A673 (cell line): ENCODE measurements at regions not wholly inside any gene's neighbourhood (a gene's known extent, or its start where the extent isn't known, plus 50 kb on each side); places are given as distances from the start of the nearest gene placed in this dataset.

ENCODE experiments used
- BruUV-seq: library from RNA; stranded (reverse); fragments of 400-500 nt; replicated peaks from 2 replicates; lab custom pipeline; 2021; lab: Mats Ljungman, UMichigan
- CTCF ChIA-PET: fragments of 300-600 bp; sonication (Branson Sonifier 250); formaldehyde crosslinking; loops from one replicate; lab custom pipeline; 2022; ENCODE audit warnings: antibody characterized with exemption; lab: Charles Lee
- POLR2A ChIA-PET: fragments of 300-600 bp; sonication (Branson Sonifier 250); formaldehyde crosslinking; loops from one replicate; lab custom pipeline; 2022; ENCODE audit warnings: antibody characterized with exemption; ENCODE audit not compliant: low non-redundant PET; lab: Charles Lee
- DNase-seq: peaks from one replicate; pipeline ENCODE4 v3.0.0-alpha.2; 2015; ENCODE audit warnings: low spot score
- H3K27ac ChIP-seq: fragments of 200-600 bp; sonication (generic); 2 replicates; pipeline ENCODE4 v1.5.1; 2016; ENCODE audit warnings: mixed run types, low read depth, mild to moderate bottlenecking, mixed read lengths, antibody characterized with exemption, low read length; ENCODE audit not compliant: poor library complexity, severe bottlenecking
- H3K27me3 ChIP-seq: fragments of 200-600 bp; sonication (generic); replicated peaks from 2 replicates; pipeline ENCODE4 v1.6.1; 2017; ENCODE audit warnings: mixed run types, low read depth, mild to moderate bottlenecking, mixed read lengths, antibody characterized with exemption, low read length; ENCODE audit not compliant: insufficient read depth, poor library complexity
- H3K36me3 ChIP-seq: fragments of 200-600 bp; sonication (generic); 2 replicates; pipeline ENCODE4 v1.6.1; 2016; ENCODE audit warnings: mixed run types, mild to moderate bottlenecking, mixed read lengths, antibody characterized with exemption, low read length; ENCODE audit not compliant: insufficient read depth, poor library complexity, severe bottlenecking
- H3K4me1 ChIP-seq: fragments of 200-600 bp; sonication (generic); 2 replicates; pipeline ENCODE4 v1.6.1; 2017; ENCODE audit warnings: mixed run types, mild to moderate bottlenecking, mixed read lengths, antibody characterized with exemption, low read length; ENCODE audit not compliant: insufficient read depth, poor library complexity, severe bottlenecking
- H3K4me3 ChIP-seq: fragments of 200-600 bp; sonication (generic); 2 replicates; pipeline ENCODE4 v1.5.1; 2016; ENCODE audit warnings: low read depth, mixed run types, mild to moderate bottlenecking, mixed read lengths, low read length; ENCODE audit not compliant: poor library complexity, severe bottlenecking
- H3K9me3 ChIP-seq: fragments of 200-600 bp; sonication (generic); 2 replicates; pipeline ENCODE4 v1.6.1; 2016; ENCODE audit warnings: mixed run types, low read depth, mild to moderate bottlenecking, mixed read lengths, antibody characterized with exemption, low read length; ENCODE audit not compliant: poor library complexity, severe bottlenecking
- CTCF ChIP-seq: fragments of 300-800, 200-600 bp; sonication (generic); conservative IDR thresholded peaks from 2 replicates; pipeline ENCODE4 v1.5.1; 2017; ENCODE audit warnings: low read depth, mild to moderate bottlenecking, antibody characterized with exemption, low read length, moderate library complexity, mixed read lengths
- EZH2 ChIP-seq: fragments of 200-600 bp; sonication (generic); IDR thresholded peaks from 2 replicates; pipeline ENCODE4 v1.6.1; 2017; ENCODE audit warnings: borderline replicate concordance, low read depth, mild to moderate bottlenecking, mixed read lengths, antibody characterized with exemption, low read length; ENCODE audit not compliant: poor library complexity, severe bottlenecking
- intact Hi-C: fragments of 100-400 bp; cut with micrococcal nuclease; formaldehyde crosslinking; loops from one replicate; pipeline ENCODE4 v1.10.0; 2022; ENCODE audit not compliant: unreplicated experiment

DNA sequence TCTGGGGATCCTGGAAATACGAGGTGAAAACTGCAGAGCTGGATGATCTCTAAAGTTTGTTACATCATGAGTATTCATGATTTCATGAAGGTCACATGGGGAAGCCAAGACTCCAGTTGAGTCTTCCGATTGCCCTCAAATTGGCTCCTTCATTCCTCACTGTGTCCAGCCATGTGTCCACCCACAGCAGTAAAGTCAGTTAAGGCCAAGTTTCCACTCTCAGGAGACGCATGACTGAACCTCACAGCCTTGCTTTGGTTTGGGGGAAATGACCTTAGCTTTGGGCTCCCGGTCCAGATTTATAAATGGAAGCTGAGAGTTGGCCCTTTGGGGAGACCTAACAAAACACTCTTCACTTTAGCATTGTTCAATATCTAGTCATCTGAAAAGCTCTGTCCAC is 289.7 kb upstream of the MCTP2 start:
- CTCF ChIA-PET = no interaction called here

DNA sequence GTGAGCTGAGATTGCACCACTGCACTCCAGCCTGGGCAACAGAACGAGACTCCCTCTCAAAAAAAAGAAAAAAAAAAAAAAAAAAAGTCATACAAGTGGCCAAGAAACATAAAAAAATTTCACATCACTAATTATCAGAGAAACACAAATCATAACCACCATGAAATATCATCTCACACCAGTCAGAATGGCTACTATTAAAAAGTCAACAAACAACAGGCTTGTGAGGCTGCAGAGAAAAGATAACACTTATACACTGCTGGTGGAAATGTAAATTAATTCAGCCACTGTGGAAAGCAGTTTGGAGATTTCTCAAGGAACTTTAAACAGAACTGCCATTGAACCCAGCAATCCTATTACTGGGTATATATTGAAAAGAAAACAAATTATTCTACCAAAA is 291.1 kb upstream of the MCTP2 start:
- intact Hi-C loops = no loop called here
- no peak for TF ChIP-seq EZH2
- no peak for TF ChIP-seq CTCF
- H3K27me3 ChIP-seq = no peaks in the 10 kb centered on the region
- ChIA-PET CTCF (no interaction called here), POLR2A (no interaction called here)
- no peak overlapping the region for H3K27ac ChIP-seq
- no peaks in the 10 kb centered on the region for H3K9me3 ChIP-seq
- no peak overlapping the region for H3K4me3 ChIP-seq
- H3K36me3 ChIP-seq = no peaks in the 10 kb centered on the region
- DNase-seq = no peak
- BruUV-seq = no TSS peak
- peaks cover 15% of the 10 kb centered on the region for H3K4me1 ChIP-seq

More for the DNA sequence above, 289.7 kb upstream of the MCTP2 start:
- peaks cover 15% of the 10 kb centered on the region for H3K4me1 ChIP-seq
- BruUV-seq = no TSS peak
- intact Hi-C loops = no loop called here
- no peak overlapping the region for H3K27ac ChIP-seq
- TF ChIP-seq CTCF = no peak
- TF ChIP-seq EZH2 = no peak
- no peaks in the 10 kb centered on the region for H3K36me3 ChIP-seq
- no peak overlapping the region for H3K4me3 ChIP-seq
- POLR2A ChIA-PET = no interaction called here
- DNase-seq = no peak
- H3K27me3 ChIP-seq = peaks cover 3% of the 10 kb centered on the region
- no peaks in the 10 kb centered on the region for H3K9me3 ChIP-seq

GRCh38 chr15:93932164-93932776 is 299.1 kb upstream of the MCTP2 start:
- Histone ChIP-seq H3K4me3 (no peak overlapping the region), H3K36me3 (no peaks in the 10 kb centered on the region), H3K27me3 (no peaks in the 10 kb centered on the region), H3K4me1 (no peaks in the 10 kb centered on the region), H3K9me3 (no peaks in the 10 kb centered on the region), H3K27ac (no peak overlapping the region)
- no peak for DNase-seq
- BruUV-seq = no TSS peak
- ChIA-PET POLR2A (no interaction called here), CTCF (no interaction called here)
- intact Hi-C loops = no loop called here
- no peak for TF ChIP-seq EZH2
- TF ChIP-seq CTCF = no peak
